ENCODE measurements at regions not wholly inside any gene's neighbourhood (a gene's known extent, or its start where the extent isn't known, plus 50 kb on each side); places are given as distances from the start of the nearest gene placed in this dataset.

DNA sequence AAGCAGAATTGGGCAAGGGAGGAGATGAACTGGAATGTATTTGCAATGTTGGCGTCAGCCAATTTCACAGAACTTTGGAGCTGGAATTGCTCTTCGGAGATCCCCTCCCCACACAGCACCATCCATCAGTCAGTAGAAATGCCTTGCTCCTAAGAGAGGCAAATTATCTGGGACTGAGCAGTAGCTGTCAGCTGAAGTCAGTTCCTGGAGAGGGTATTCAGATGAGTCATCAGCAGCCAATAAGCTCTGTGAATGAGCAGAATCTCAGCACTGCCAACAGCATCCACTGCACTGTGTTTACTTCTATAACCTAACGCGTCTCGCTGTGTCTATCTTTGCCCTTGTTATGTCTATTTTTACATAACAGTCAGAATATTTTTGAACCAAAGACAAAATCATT, 213.7 kb downstream of the SLITRK5 start:
- Histone ChIP-seq H3K36me3 (no peaks in the 10 kb centered on the region), H3K27me3 (no peaks in the 10 kb centered on the region), H3K4me1 (no peaks in the 10 kb centered on the region), H3K4me3 (no peak overlapping the region), H3K9me3 (no peaks in the 10 kb centered on the region), H3K27ac (no peak overlapping the region)
- no peak for DNase-seq (ENCODE audit: low spot score in 2 of 2)
- intact Hi-C loops (cut with DNase I; ENCODE audit: low total_unique reads): no loop called here
- TF ChIP-seq POLR2AphosphoS5 (IDR thresholded peaks at IDR 0.05) (no peak), CTCF (IDR thresholded peaks at IDR 0.05) (no peak), POLR2A (IDR thresholded peaks at IDR 0.05) (no peak)

GRCh38 chr13:87887459-87888123, 216.4 kb downstream of the SLITRK5 start:
- Histone ChIP-seq H3K27me3 (no peaks in the 10 kb centered on the region), H3K9me3 (no peaks in the 10 kb centered on the region), H3K27ac (no peak overlapping the region), H3K4me1 (no peaks in the 10 kb centered on the region), H3K36me3 (no peaks in the 10 kb centered on the region), H3K4me3 (no peak overlapping the region)
- no peak for DNase-seq (ENCODE audit: low spot score in 2 of 2)
- intact Hi-C loops (cut with DNase I; ENCODE audit: low total_unique reads): no loop called here
- no peak for TF ChIP-seq CTCF (IDR thresholded peaks at IDR 0.05)
- no peak for TF ChIP-seq POLR2A (IDR thresholded peaks at IDR 0.05)
- TF ChIP-seq POLR2AphosphoS5 (IDR thresholded peaks at IDR 0.05): no peak

GRCh38 chr13:87889254-87889653, 218.1 kb downstream of the SLITRK5 start:
- Histone ChIP-seq H3K27ac (no peak overlapping the region), H3K9me3 (no peaks in the 10 kb centered on the region), H3K4me1 (no peaks in the 10 kb centered on the region), H3K27me3 (no peaks in the 10 kb centered on the region), H3K4me3 (no peak overlapping the region), H3K36me3 (no peaks in the 10 kb centered on the region)
- TF ChIP-seq POLR2A (IDR thresholded peaks at IDR 0.05) (no peak), POLR2AphosphoS5 (IDR thresholded peaks at IDR 0.05) (no peak), CTCF (IDR thresholded peaks at IDR 0.05) (no peak)
- intact Hi-C loops (cut with DNase I; ENCODE audit: low total_unique reads): no loop called here
- no peak for DNase-seq (ENCODE audit: low spot score in 2 of 2)

- no peaks in the 10 kb centered on the region for H3K27me3 ChIP-seq
- no peak for TF ChIP-seq POLR2AphosphoS5 (IDR thresholded peaks at IDR 0.05)
- no peak for TF ChIP-seq CTCF (IDR thresholded peaks at IDR 0.05)
- no peak for TF ChIP-seq POLR2A (IDR thresholded peaks at IDR 0.05)
- H3K4me3 ChIP-seq: no peak overlapping the region
- H3K4me1 ChIP-seq: no peaks in the 10 kb centered on the region
- no peaks in the 10 kb centered on the region for H3K9me3 ChIP-seq
- DNase-seq (ENCODE audit: low spot score in 2 of 2): no peak
- no peak overlapping the region for H3K27ac ChIP-seq
- intact Hi-C loops (cut with DNase I; ENCODE audit: low total_unique reads): no loop called here
- H3K36me3 ChIP-seq: no peaks in the 10 kb centered on the region
Measured at GRCh38 chr13:87893186-87893585, 222.0 kb downstream of the SLITRK5 start.

GRCh38 chr13:87894059-87894458, 222.9 kb downstream of the SLITRK5 start:
- Histone ChIP-seq H3K27me3 (no peaks in the 10 kb centered on the region), H3K27ac (no peak overlapping the region), H3K9me3 (no peaks in the 10 kb centered on the region), H3K4me3 (no peak overlapping the region), H3K4me1 (no peaks in the 10 kb centered on the region), H3K36me3 (no peaks in the 10 kb centered on the region)
- DNase-seq (ENCODE audit: low spot score in 2 of 2): no peak
- no peak for TF ChIP-seq CTCF (IDR thresholded peaks at IDR 0.05)
- TF ChIP-seq POLR2AphosphoS5 (IDR thresholded peaks at IDR 0.05): no peak
- no peak for TF ChIP-seq POLR2A (IDR thresholded peaks at IDR 0.05)
- intact Hi-C loops (cut with DNase I; ENCODE audit: low total_unique reads): no loop called here
